GM12878 (cell line): ENCODE measurements at regions not wholly inside any gene's neighbourhood (a gene's known extent, or its start where the extent isn't known, plus 50 kb on each side); places are given as distances from the start of the nearest gene placed in this dataset.

Source experiments
- ATAC-seq: fragments of 200-7000 bp; cut with Tn5 transposase; 3 replicates; pipeline ENCODE4 v1.9.1; 2020; ENCODE audit warnings: mild to moderate bottlenecking, moderate library complexity
- BruUV-seq: library from RNA; stranded (reverse); fragments of 400-500 nt; replicated peaks from 2 replicates; lab custom pipeline; 2021; lab: Mats Ljungman, UMichigan
- CTCF ChIA-PET: fragments of 300-600 bp; sonication (Branson Sonifier 250); formaldehyde crosslinking; extraction: SDS; loops from one replicate; lab custom pipeline; 2021; ENCODE audit warnings: inconsistent platforms; lab: Yijun Ruan, JAX
- POLR2A ChIA-PET: fragments of 350-600 bp; formaldehyde crosslinking; extraction: SDS; loops from one replicate; lab custom pipeline; 2021; ENCODE audit warnings: inconsistent platforms; lab: Charles Lee
- RAD21 ChIA-PET: fragments of 300-600 bp; sonication (Branson Sonifier 250); formaldehyde crosslinking; loops from one replicate; lab custom pipeline; 2023; ENCODE audit warnings: antibody characterized with exemption; ENCODE audit not compliant: unreplicated experiment; lab: Charles Lee
- SMC1A ChIA-PET: fragments of 300-600 bp; sonication (Branson Sonifier 250); formaldehyde crosslinking; loops from one replicate; lab custom pipeline; 2023; ENCODE audit not compliant: unreplicated experiment, uncharacterized antibody; lab: Charles Lee
- DNase-seq: peaks from one replicate; pipeline ENCODE4 v3.0.0-alpha.2; 2011; ENCODE audit warnings: low read depth, low spot score
- FAIRE-seq: peaks from 3 replicates; lab custom pipeline; 2011; peaks lifted over from hg19 to GRCh38; lab: Jason Lieb, UNC
- H2AFZ ChIP-seq: 2 replicates; pipeline ENCODE4 v1.6.0; 2011; ENCODE audit warnings: low read depth, low read length, control low read depth; ENCODE audit not compliant: control insufficient read depth
- H3K27ac ChIP-seq: 2 replicates; pipeline ENCODE4 v1.5.1; 2011; ENCODE audit warnings: control low read depth; ENCODE audit not compliant: control insufficient read depth, insufficient read depth
- H3K27me3 ChIP-seq, 2 experiments: replicated peaks in 1 of 2; 2 replicates each; pipeline versions ENCODE4 v1.6.0 to v1.6.1; 2011; ENCODE audit warnings: low read length in 1 of 2; ENCODE audit not compliant: control insufficient read depth in 2 of 2, insufficient read depth in 2 of 2
- H3K36me3 ChIP-seq, 2 experiments: 2 replicates each; pipeline ENCODE4 v1.5.1; 2011; ENCODE audit warnings: low read length in 1 of 2; ENCODE audit not compliant: control insufficient read depth in 2 of 2, insufficient read depth in 2 of 2
- H3K4me1 ChIP-seq: 2 replicates; pipeline ENCODE4 v1.6.1; 2011; ENCODE audit warnings: mild to moderate bottlenecking, low read length, moderate library complexity, mixed read lengths; ENCODE audit not compliant: control insufficient read depth, insufficient read depth
- H3K4me2 ChIP-seq: 2 replicates; pipeline ENCODE4 v1.6.0; 2011; ENCODE audit warnings: control low read depth; ENCODE audit not compliant: control insufficient read depth, insufficient read depth
- H3K4me3 ChIP-seq: fragments of 200-600 bp; sonication (generic); 2 replicates; pipeline ENCODE4 v1.5.1; 2016
- H3K79me2 ChIP-seq: 2 replicates; pipeline ENCODE4 v1.6.0; 2011; ENCODE audit warnings: low read length; ENCODE audit not compliant: control insufficient read depth, insufficient read depth
- H3K9ac ChIP-seq: 2 replicates; pipeline ENCODE4 v1.8.0; 2011; ENCODE audit warnings: low read length, control low read depth, mixed read lengths; ENCODE audit not compliant: control insufficient read depth, insufficient read depth
- H3K9me3 ChIP-seq: replicated peaks from 3 replicates; pipeline ENCODE4 v1.5.1; 2011; ENCODE audit warnings: mild to moderate bottlenecking, low read length; ENCODE audit not compliant: control insufficient read depth, insufficient read depth
- H4K20me1 ChIP-seq: 2 replicates; pipeline ENCODE4 v1.6.0; 2011; ENCODE audit not compliant: control insufficient read depth, insufficient read depth
- CEBPB ChIP-seq, 2 experiments: fragments of 150-350 bp in 1 of 2; IDR thresholded peaks; 2 replicates each; pipeline ENCODE4 v1.6.1; 2012 to 2014; ENCODE audit warnings: low read depth in 2 of 2, low read length in 2 of 2, borderline replicate concordance in 1 of 2, inconsistent platforms in 1 of 2
- DPF2 ChIP-seq: fragments of 450-650 bp; IDR thresholded peaks from 2 replicates; pipeline ENCODE4 v1.6.1; 2017; ENCODE audit warnings: mild to moderate bottlenecking
- ESRRA ChIP-seq: IDR thresholded peaks from 2 replicates; pipeline ENCODE4 v1.6.1; 2012; ENCODE audit warnings: mild to moderate bottlenecking, low read length, improper control_type of control experiment
- IRF4 ChIP-seq: IDR thresholded peaks from 2 replicates; pipeline ENCODE4 v1.6.1; 2011; ENCODE audit warnings: low read depth, low read length
- LARP7 ChIP-seq: fragments of 450-650 bp; IDR thresholded peaks from 2 replicates; pipeline ENCODE4 v1.6.1; 2017; ENCODE audit warnings: mild to moderate bottlenecking
- RUNX3 ChIP-seq: IDR thresholded peaks from 2 replicates; pipeline ENCODE4 v1.6.1; 2012; ENCODE audit warnings: low read length, inconsistent platforms
- SMARCA5 ChIP-seq: fragments of 450-650 bp; IDR thresholded peaks from 2 replicates; pipeline ENCODE4 v1.6.1; 2017; ENCODE audit warnings: mild to moderate bottlenecking
- SPI1 ChIP-seq: IDR thresholded peaks from 2 replicates; pipeline ENCODE4 v1.6.1; 2011; ENCODE audit warnings: low read depth, mild to moderate bottlenecking, low read length, moderate library complexity, borderline replicate concordance; ENCODE audit not compliant: insufficient read depth
- STAT3 ChIP-seq: IDR thresholded peaks from 2 replicates; pipeline ENCODE4 v1.6.1; 2011; ENCODE audit warnings: low read depth, low read length, improper control_type of control experiment
- SUPT20H ChIP-seq: IDR thresholded peaks from 2 replicates; pipeline ENCODE4 v1.6.1; 2011; ENCODE audit warnings: low read depth, mild to moderate bottlenecking, low read length, moderate library complexity, borderline replicate concordance; ENCODE audit not compliant: control insufficient read depth
- ZNF24 ChIP-seq: fragments of 450-650 bp; IDR thresholded peaks from 2 replicates; pipeline ENCODE4 v1.6.1; 2017; ENCODE audit warnings: antibody characterized with exemption, mild to moderate bottlenecking
- WGBS: methylation state at CpG from one replicate; pipeline ENCODE4 v1.1.6; 2016; ENCODE audit warnings: low lambda C conversion rate; ENCODE audit not compliant: insufficient replicate concordance, insufficient coverage; ENCODE audit errors: missing lambda C conversion rate; 5-methylcytosine and 5-hydroxymethylcytosine counted together
- in situ Hi-C: fragments of 300-500 bp; cut with MboI; formaldehyde crosslinking; loops from 9 replicates; pipeline ENCODE4 v1.14.3; 2018; ENCODE audit warnings: mixed read lengths
- intact Hi-C: fragments of 100-400 bp; cut with micrococcal nuclease; formaldehyde crosslinking; loops from one replicate; pipeline ENCODE4 v1.14.2; 2022; ENCODE audit not compliant: unreplicated experiment
- TF ChIP-seq, protein P1 (sequence below): IDR thresholded peaks from 2 replicates; pipeline ENCODE4 v1.6.1; 2011; ENCODE audit warnings: low read depth, low read length, improper control_type of control experiment, borderline replicate concordance
- TF ChIP-seq, protein P2 (sequence below): IDR thresholded peaks from 2 replicates; pipeline ENCODE4 v1.6.1; 2011; ENCODE audit warnings: mild to moderate bottlenecking, low read depth, low read length, moderate library complexity; ENCODE audit not compliant: insufficient replicate concordance
- TF ChIP-seq, protein P3 (sequence below): IDR thresholded peaks from 2 replicates; pipeline ENCODE4 v1.6.1; 2012; ENCODE audit warnings: improper control_type of control experiment, low read depth, low read length; ENCODE audit not compliant: insufficient replicate concordance
- TF ChIP-seq, protein P4 (sequence below): fragments of 450-650 bp; IDR thresholded peaks from 2 replicates; pipeline ENCODE4 v1.6.1; 2017; ENCODE audit warnings: antibody characterized with exemption, mild to moderate bottlenecking, moderate library complexity

GRCh38 chr13:91270031-91270430 lies 77.5 kb upstream of the MIR17HG start:
- no peaks in the 10 kb centered on the region for H3K36me3 ChIP-seq
- BruUV-seq: no TSS peak
- H2AFZ ChIP-seq: no peak overlapping the region
- H3K4me2 ChIP-seq: no peak overlapping the region
- POLR2A ChIA-PET: no interaction called here
- in situ Hi-C loops: no loop called here
- H3K79me2 ChIP-seq: no peaks in the 10 kb centered on the region
- TF ChIP-seq STAT3: no peak
- TF ChIP-seq RUNX3: no peak
- TF ChIP-seq ZNF24: no peak
- TF ChIP-seq, protein P1, sequence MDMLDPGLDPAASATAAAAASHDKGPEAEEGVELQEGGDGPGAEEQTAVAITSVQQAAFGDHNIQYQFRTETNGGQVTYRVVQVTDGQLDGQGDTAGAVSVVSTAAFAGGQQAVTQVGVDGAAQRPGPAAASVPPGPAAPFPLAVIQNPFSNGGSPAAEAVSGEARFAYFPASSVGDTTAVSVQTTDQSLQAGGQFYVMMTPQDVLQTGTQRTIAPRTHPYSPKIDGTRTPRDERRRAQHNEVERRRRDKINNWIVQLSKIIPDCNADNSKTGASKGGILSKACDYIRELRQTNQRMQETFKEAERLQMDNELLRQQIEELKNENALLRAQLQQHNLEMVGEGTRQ: no peak
- no peak for TF ChIP-seq DPF2
- no peak for TF ChIP-seq SUPT20H
- no peak for TF ChIP-seq LARP7
- TF ChIP-seq SMARCA5: no peak
- TF ChIP-seq IRF4: no peak
- TF ChIP-seq, protein P2, sequence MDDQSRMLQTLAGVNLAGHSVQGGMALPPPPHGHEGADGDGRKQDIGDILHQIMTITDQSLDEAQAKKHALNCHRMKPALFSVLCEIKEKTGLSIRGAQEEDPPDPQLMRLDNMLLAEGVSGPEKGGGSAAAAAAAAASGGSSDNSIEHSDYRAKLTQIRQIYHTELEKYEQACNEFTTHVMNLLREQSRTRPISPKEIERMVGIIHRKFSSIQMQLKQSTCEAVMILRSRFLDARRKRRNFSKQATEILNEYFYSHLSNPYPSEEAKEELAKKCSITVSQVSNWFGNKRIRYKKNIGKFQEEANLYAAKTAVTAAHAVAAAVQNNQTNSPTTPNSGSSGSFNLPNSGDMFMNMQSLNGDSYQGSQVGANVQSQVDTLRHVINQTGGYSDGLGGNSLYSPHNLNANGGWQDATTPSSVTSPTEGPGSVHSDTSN: no peak
- TF ChIP-seq, protein P3, sequence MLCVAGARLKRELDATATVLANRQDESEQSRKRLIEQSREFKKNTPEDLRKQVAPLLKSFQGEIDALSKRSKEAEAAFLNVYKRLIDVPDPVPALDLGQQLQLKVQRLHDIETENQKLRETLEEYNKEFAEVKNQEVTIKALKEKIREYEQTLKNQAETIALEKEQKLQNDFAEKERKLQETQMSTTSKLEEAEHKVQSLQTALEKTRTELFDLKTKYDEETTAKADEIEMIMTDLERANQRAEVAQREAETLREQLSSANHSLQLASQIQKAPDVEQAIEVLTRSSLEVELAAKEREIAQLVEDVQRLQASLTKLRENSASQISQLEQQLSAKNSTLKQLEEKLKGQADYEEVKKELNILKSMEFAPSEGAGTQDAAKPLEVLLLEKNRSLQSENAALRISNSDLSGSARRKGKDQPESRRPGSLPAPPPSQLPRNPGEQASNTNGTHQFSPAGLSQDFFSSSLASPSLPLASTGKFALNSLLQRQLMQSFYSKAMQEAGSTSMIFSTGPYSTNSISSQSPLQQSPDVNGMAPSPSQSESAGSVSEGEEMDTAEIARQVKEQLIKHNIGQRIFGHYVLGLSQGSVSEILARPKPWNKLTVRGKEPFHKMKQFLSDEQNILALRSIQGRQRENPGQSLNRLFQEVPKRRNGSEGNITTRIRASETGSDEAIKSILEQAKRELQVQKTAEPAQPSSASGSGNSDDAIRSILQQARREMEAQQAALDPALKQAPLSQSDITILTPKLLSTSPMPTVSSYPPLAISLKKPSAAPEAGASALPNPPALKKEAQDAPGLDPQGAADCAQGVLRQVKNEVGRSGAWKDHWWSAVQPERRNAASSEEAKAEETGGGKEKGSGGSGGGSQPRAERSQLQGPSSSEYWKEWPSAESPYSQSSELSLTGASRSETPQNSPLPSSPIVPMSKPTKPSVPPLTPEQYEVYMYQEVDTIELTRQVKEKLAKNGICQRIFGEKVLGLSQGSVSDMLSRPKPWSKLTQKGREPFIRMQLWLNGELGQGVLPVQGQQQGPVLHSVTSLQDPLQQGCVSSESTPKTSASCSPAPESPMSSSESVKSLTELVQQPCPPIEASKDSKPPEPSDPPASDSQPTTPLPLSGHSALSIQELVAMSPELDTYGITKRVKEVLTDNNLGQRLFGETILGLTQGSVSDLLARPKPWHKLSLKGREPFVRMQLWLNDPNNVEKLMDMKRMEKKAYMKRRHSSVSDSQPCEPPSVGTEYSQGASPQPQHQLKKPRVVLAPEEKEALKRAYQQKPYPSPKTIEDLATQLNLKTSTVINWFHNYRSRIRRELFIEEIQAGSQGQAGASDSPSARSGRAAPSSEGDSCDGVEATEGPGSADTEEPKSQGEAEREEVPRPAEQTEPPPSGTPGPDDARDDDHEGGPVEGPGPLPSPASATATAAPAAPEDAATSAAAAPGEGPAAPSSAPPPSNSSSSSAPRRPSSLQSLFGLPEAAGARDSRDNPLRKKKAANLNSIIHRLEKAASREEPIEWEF: no peak
- TF ChIP-seq ESRRA: no peak
- TF ChIP-seq CEBPB (IDR thresholded peaks at IDR 0.05; ENCODE audit: borderline replicate concordance in 1 of 2, low read depth in 2 of 2, low read length in 2 of 2): no peak
- TF ChIP-seq SPI1: no peak
- TF ChIP-seq, protein P4, sequence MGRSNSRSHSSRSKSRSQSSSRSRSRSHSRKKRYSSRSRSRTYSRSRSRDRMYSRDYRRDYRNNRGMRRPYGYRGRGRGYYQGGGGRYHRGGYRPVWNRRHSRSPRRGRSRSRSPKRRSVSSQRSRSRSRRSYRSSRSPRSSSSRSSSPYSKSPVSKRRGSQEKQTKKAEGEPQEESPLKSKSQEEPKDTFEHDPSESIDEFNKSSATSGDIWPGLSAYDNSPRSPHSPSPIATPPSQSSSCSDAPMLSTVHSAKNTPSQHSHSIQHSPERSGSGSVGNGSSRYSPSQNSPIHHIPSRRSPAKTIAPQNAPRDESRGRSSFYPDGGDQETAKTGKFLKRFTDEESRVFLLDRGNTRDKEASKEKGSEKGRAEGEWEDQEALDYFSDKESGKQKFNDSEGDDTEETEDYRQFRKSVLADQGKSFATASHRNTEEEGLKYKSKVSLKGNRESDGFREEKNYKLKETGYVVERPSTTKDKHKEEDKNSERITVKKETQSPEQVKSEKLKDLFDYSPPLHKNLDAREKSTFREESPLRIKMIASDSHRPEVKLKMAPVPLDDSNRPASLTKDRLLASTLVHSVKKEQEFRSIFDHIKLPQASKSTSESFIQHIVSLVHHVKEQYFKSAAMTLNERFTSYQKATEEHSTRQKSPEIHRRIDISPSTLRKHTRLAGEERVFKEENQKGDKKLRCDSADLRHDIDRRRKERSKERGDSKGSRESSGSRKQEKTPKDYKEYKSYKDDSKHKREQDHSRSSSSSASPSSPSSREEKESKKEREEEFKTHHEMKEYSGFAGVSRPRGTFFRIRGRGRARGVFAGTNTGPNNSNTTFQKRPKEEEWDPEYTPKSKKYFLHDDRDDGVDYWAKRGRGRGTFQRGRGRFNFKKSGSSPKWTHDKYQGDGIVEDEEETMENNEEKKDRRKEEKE: no peak
- TF ChIP-seq, all 136 proteins: peak for 0
- Histone ChIP-seq H4K20me1 (no peaks in the 10 kb centered on the region), H3K9me3 (no peaks in the 10 kb centered on the region), H3K27me3 (no peaks in the 10 kb centered on the region), H3K27ac (no peak overlapping the region), H3K4me1 (no peaks in the 10 kb centered on the region), H3K4me3 (no peak overlapping the region), H3K9ac (no peak overlapping the region)
- no peak for FAIRE-seq
- CTCF ChIA-PET: interaction anchor here (0.7 to 1.1 kb wide), 2 partner anchors 32 to 43 kb away, joined by 3 read pairs; no protein-coding TSS in a partner anchor
- WGBS: 11% methylated on average over 3 of the region's 3 CpGs
- SMC1A ChIA-PET: no interaction called here
- ATAC-seq: no peak
- intact Hi-C loops: no loop called here
- RAD21 ChIA-PET: interaction anchor here (0.6 kb wide), 1 partner anchor 127 kb away, joined by 3 read pairs; no protein-coding TSS in a partner anchor
- no peak for DNase-seq
